Endothelial cell of umbilical vein (primary cell): ENCODE measurements at regions not wholly inside any gene's neighbourhood (a gene's known extent, or its start where the extent isn't known, plus 50 kb on each side); places are given as distances from the start of the nearest gene placed in this dataset.
A peak's percentile ranks its signal among the peaks of the same experiment; 100 is the strongest.

Experiments used
- BruUV-seq: library from RNA; stranded (reverse); fragments of 400-500 nt; replicated peaks from 2 replicates; lab custom pipeline; 2021; lab: Mats Ljungman, UMichigan
- CTCF ChIA-PET: fragments of 300-600, 350-600 bp; sonication (Branson Sonifier 250); formaldehyde crosslinking; loops from one replicate; lab custom pipeline; 2021; ENCODE audit warnings: antibody characterized with exemption, inconsistent platforms; lab: Charles Lee
- POLR2A ChIA-PET: fragments of 300-600, 350-600 bp; sonication (Branson Sonifier 250); formaldehyde crosslinking; loops from one replicate; lab custom pipeline; 2021; ENCODE audit warnings: antibody characterized with exemption, inconsistent platforms; lab: Charles Lee
- DNase-seq: peaks from one replicate; pipeline ENCODE4 v3.0.0-alpha.2; 2011; ENCODE audit warnings: low read depth, low spot score
- FAIRE-seq: peaks from 2 replicates; lab custom pipeline; 2011; peaks lifted over from hg19 to GRCh38; lab: Jason Lieb, UNC
- H2AFZ ChIP-seq: 2 replicates; pipeline ENCODE4 v1.6.0; 2012; ENCODE audit warnings: low read depth, low read length, control low read depth, inconsistent platforms
- H3K27ac ChIP-seq: 2 replicates; pipeline ENCODE4 v1.5.1; 2011; ENCODE audit warnings: low read depth, mild to moderate bottlenecking, control low read depth, low read length, moderate library complexity; ENCODE audit not compliant: insufficient read depth
- H3K27me3 ChIP-seq, 2 experiments: 2 replicates each; pipeline versions ENCODE4 v1.6.0 to v1.6.1; 2011; ENCODE audit warnings: low read length in 2 of 2, mixed read lengths in 1 of 2; ENCODE audit not compliant: control insufficient read depth in 2 of 2, insufficient read depth in 2 of 2
- H3K36me3 ChIP-seq, 2 experiments: 2 replicates in 1 of 2; 3 replicates in 1 of 2; pipeline ENCODE4 v1.5.1; 2011; ENCODE audit warnings: low read length in 2 of 2, mild to moderate bottlenecking in 1 of 2, moderate library complexity in 1 of 2; ENCODE audit not compliant: control insufficient read depth in 2 of 2, insufficient read depth in 2 of 2; ENCODE audit errors: extremely low read depth in 1 of 2
- H3K4me1 ChIP-seq: 3 replicates; pipeline ENCODE4 v1.5.1; 2011; ENCODE audit warnings: mild to moderate bottlenecking, low read length; ENCODE audit not compliant: control insufficient read depth, insufficient read depth; ENCODE audit errors: extremely low read depth
- H3K4me2 ChIP-seq: 2 replicates; pipeline ENCODE4 v1.6.1; 2011; ENCODE audit warnings: low read length, control low read depth, mixed read lengths; ENCODE audit not compliant: insufficient read depth
- H3K4me3 ChIP-seq, 3 experiments: fragments of 200-600 bp in 1 of 3; sonication (generic), shearing (Covaris generic) in 1 of 3; replicated peaks in 1 of 3; 2 replicates each; pipeline ENCODE4 v1.5.1; 2011 to 2016; ENCODE audit warnings: control low read depth in 3 of 3, low read length in 3 of 3, mild to moderate bottlenecking in 2 of 3, inconsistent platforms in 1 of 3, low read depth in 1 of 3, moderate library complexity in 1 of 3; ENCODE audit not compliant: insufficient read depth in 1 of 3
- H3K79me2 ChIP-seq: 2 replicates; pipeline ENCODE4 v1.6.0; 2012; ENCODE audit warnings: low read length, inconsistent platforms; ENCODE audit not compliant: control insufficient read depth, insufficient read depth
- H3K9ac ChIP-seq: replicated peaks from 2 replicates; pipeline ENCODE3; 2011; ENCODE audit warnings: low read length, control low read depth; ENCODE audit not compliant: insufficient read depth; ENCODE audit errors: extremely low read depth
- H3K9me1 ChIP-seq: replicated peaks from 3 replicates; pipeline ENCODE4 v1.6.0; 2011; ENCODE audit warnings: mild to moderate bottlenecking, low read length; ENCODE audit not compliant: control insufficient read depth, insufficient read depth; ENCODE audit errors: extremely low read depth
- H3K9me3 ChIP-seq: replicated peaks from 2 replicates; pipeline ENCODE4 v1.5.1; 2012; ENCODE audit warnings: low read length, inconsistent platforms; ENCODE audit not compliant: control insufficient read depth, insufficient read depth
- H4K20me1 ChIP-seq: replicated peaks from 2 replicates; pipeline ENCODE3; 2011; ENCODE audit warnings: mild to moderate bottlenecking, low read length; ENCODE audit not compliant: control insufficient read depth, insufficient read depth; ENCODE audit errors: extremely low read depth
- EZH2 ChIP-seq: IDR thresholded peaks from 2 replicates; pipeline ENCODE4 v1.6.1; 2012; ENCODE audit warnings: borderline replicate concordance, low read depth, mild to moderate bottlenecking, moderate library complexity, low read length, inconsistent platforms; ENCODE audit not compliant: severe bottlenecking
- FOS ChIP-seq: IDR thresholded peaks from 2 replicates; pipeline ENCODE4 v1.6.1; 2011; ENCODE audit warnings: mild to moderate bottlenecking, low read length, moderate library complexity, borderline replicate concordance; ENCODE audit not compliant: insufficient read depth
- GATA2 ChIP-seq: IDR thresholded peaks from 2 replicates; pipeline ENCODE4 v1.7.0; 2011; ENCODE audit warnings: low read depth, mild to moderate bottlenecking, moderate library complexity, mixed read lengths, low read length; ENCODE audit not compliant: insufficient read length, insufficient read depth
- JUN ChIP-seq: IDR thresholded peaks from 2 replicates; pipeline ENCODE4 v1.6.1; 2011; ENCODE audit warnings: borderline replicate concordance, low read depth; ENCODE audit not compliant: insufficient read length, insufficient read depth
- MYC ChIP-seq: IDR thresholded peaks from one replicate; pipeline ENCODE4 v1.6.1; 2011; ENCODE audit warnings: mild to moderate bottlenecking, low read depth, low read length
- POLR2A ChIP-seq: IDR thresholded peaks from 2 replicates; pipeline ENCODE4 v1.6.1; 2012; ENCODE audit warnings: low read depth, mild to moderate bottlenecking, control low read depth, low read length
- POLR2AphosphoS5 ChIP-seq: IDR thresholded peaks from 2 replicates; pipeline ENCODE4 v1.6.1; 2012; ENCODE audit warnings: low read depth, mild to moderate bottlenecking, control low read depth, low read length, moderate library complexity; ENCODE audit not compliant: insufficient read depth
- dilution Hi-C: fragments of 300-500 bp; cut with MboI; formaldehyde crosslinking; loops from one replicate; pipeline ENCODE4 v1.15.0; 2019; ENCODE audit warnings: low sequenced_read_pairs; ENCODE audit not compliant: extremely low pct_ligation_motif_present
- intact Hi-C: fragments of 100-400 bp; cut with micrococcal nuclease; formaldehyde crosslinking; loops from one replicate; pipeline ENCODE4 v1.10.0; 2022
- TF ChIP-seq, protein P1 (sequence below), 2 donors: IDR thresholded peaks; 1 replicate in 1 of 2; 2 replicates in 1 of 2; pipeline ENCODE4 v1.5.1; 2011; ENCODE audit warnings: low read length in 2 of 2, mild to moderate bottlenecking in 2 of 2, moderate library complexity in 2 of 2, control low read depth in 1 of 2, inconsistent platforms in 1 of 2, low read depth in 1 of 2; ENCODE audit not compliant: insufficient read depth in 1 of 2; ENCODE audit errors: extremely low read depth in 1 of 2
- TF ChIP-seq, protein P2 (sequence below): IDR thresholded peaks from 2 replicates; pipeline ENCODE4 v1.6.1; 2011; ENCODE audit not compliant: insufficient read depth, insufficient read length

DNA sequence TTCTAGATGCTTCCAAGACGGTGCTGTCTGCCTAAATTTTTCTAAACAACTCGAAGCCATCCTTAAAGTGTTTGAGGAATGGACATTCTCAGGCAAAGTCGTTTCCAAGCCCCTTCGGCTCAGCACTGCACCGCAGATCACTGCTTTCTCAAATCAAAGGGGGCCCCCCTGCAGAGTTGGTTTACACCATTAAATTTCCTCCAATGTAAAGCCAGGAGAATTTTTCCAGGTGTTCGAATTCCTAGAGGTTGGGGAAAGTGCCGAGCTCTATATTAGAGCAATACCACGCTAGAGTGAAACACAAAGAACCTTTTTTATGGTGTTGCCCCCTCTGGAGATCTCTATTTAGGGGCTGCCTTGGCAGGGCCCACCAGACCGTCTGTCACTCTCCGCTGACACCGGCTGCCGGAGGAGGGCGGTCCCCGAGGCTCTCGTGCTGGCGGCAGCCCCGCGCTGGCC lies 277.9 kb upstream of the NR2F2 start:
- DNase-seq, result no peak
- TF ChIP-seq FOS, result no peak
- TF ChIP-seq JUN, result no peak
- TF ChIP-seq POLR2AphosphoS5, result no peak
- no peak for TF ChIP-seq MYC
- no peak for TF ChIP-seq POLR2A
- no peak for TF ChIP-seq GATA2
- TF ChIP-seq, protein P1, sequence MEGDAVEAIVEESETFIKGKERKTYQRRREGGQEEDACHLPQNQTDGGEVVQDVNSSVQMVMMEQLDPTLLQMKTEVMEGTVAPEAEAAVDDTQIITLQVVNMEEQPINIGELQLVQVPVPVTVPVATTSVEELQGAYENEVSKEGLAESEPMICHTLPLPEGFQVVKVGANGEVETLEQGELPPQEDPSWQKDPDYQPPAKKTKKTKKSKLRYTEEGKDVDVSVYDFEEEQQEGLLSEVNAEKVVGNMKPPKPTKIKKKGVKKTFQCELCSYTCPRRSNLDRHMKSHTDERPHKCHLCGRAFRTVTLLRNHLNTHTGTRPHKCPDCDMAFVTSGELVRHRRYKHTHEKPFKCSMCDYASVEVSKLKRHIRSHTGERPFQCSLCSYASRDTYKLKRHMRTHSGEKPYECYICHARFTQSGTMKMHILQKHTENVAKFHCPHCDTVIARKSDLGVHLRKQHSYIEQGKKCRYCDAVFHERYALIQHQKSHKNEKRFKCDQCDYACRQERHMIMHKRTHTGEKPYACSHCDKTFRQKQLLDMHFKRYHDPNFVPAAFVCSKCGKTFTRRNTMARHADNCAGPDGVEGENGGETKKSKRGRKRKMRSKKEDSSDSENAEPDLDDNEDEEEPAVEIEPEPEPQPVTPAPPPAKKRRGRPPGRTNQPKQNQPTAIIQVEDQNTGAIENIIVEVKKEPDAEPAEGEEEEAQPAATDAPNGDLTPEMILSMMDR (IDR thresholded peaks at IDR 0.05; ENCODE audit: extremely low read depth in 1 of 2, insufficient read depth in 1 of 2, low read depth in 1 of 2, low read length in 2 of 2), result no peak
- TF ChIP-seq, protein P2, sequence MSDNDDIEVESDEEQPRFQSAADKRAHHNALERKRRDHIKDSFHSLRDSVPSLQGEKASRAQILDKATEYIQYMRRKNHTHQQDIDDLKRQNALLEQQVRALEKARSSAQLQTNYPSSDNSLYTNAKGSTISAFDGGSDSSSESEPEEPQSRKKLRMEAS, result no peak
- TF ChIP-seq EZH2, result no peak

More for the DNA sequence above, 277.9 kb upstream of the NR2F2 start:
- Histone ChIP-seq H3K9ac (no peak overlapping the region), H3K9me1 (no peaks in the 10 kb centered on the region), H3K4me2 (no peak overlapping the region), H4K20me1 (no peaks in the 10 kb centered on the region), H2AFZ (no peak overlapping the region), H3K9me3 (no peaks in the 10 kb centered on the region), H3K79me2 (no peaks in the 10 kb centered on the region), H3K4me1 (peaks cover 8% of the 10 kb centered on the region), H3K36me3 (no peaks in the 10 kb centered on the region), H3K27me3 (peaks cover 0 to 1% of the 10 kb centered on the region in 2 experiments), H3K27ac (no peak overlapping the region), H3K4me3 (peak overlapping the region in 1 of 3 experiments; percentile 1)
- intact Hi-C loops (no loop called here), dilution Hi-C loops (no loop called here)
- CTCF ChIA-PET, result interaction anchor here (1.1 to 1.4 kb wide), 2 partner anchors 14 to 15 kb away, joined by 3 read pairs; no protein-coding TSS in a partner anchor
- BruUV-seq, result no TSS peak
- POLR2A ChIA-PET, result no interaction called here
- no peak for FAIRE-seq
